ENCODE measurements at regions not wholly inside any gene's neighbourhood (a gene's known extent, or its start where the extent isn't known, plus 50 kb on each side); places are given as distances from the start of the nearest gene placed in this dataset.

DNA sequence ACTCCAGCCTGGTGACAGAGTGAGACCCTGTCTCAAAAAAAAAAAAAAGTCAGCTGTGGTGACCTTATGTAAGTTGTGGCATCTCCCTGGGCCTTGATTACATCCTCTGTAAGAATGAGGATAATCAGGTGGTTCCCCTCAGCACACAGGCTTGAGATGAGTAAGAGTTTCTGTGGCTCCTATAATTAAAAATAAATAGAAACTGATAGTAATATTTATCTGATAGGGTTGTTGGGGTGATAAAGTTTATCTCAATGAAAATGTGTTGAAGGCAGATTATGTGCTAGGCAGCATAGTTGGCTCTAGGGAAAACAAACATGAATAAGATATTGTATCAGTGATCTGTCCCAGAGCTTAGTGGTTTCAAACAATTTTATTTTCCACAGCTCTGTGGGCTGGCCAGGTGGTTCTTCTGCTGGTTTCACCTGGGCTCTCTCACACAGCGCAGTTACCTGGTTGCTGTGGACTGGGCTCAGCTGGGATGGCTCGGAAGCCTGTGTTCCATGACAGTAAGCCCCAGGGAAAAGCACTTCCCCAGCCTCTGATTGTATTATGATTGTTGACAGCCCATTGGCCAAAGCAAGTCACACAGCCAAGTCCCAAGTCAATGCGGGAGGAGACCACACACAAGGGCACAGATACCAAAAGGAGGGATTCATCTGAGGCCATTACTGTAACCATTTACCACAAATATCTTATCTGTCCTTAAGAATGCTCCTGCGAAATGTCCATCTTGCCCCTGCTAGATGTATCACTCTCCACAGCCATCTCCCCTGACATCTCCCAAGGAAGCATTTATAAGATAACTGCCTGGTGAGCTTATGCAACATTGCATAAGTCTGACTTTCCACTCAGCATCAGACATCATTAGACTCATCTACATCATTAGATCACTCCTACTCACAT is 151.7 kb downstream of the NUAK1 start:
- Mint-ChIP-seq H3K9me3 (no peaks in the 10 kb centered on the region), H3K4me3 (no peak overlapping the region), H3K27me3 (peaks cover 2% of the 10 kb centered on the region), H3K27ac (no peak overlapping the region), H3K36me3 (no peaks in the 10 kb centered on the region), H3K4me1 (ENCODE audit: low read depth) (no peaks in the 10 kb centered on the region)
- intact Hi-C loops (cut with micrococcal nuclease) = no loop called here
- ChIA-PET POLR2A (no interaction called here), CTCF (no interaction called here)
- no peak for DNase-seq

DNA sequence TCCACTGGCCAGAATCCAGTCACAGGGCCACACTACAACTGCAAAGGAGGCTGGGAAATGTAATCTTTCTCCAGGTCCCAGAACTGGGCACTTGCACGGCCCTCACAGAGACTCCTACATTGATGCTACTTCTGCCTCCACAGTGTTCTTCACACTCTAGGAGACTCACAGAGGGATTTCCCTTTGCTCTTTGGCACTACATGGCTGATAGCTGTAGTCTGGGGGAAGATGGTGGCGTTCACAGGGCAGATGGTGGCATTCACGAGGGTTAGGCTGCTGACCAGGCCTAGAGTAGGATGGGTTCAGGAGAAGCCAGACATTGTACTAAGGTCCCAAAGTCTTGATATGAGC is 151.1 kb downstream of the NUAK1 start:
- DNase-seq = no peak
- no peak overlapping the region for H3K4me3 Mint-ChIP-seq
- H3K4me1 Mint-ChIP-seq (ENCODE audit: low read depth) = no peaks in the 10 kb centered on the region
- intact Hi-C loops (cut with micrococcal nuclease) = no loop called here
- H3K27me3 Mint-ChIP-seq = peaks cover 2% of the 10 kb centered on the region
- ChIA-PET POLR2A (no interaction called here), CTCF (no interaction called here)
- H3K9me3 Mint-ChIP-seq = no peaks in the 10 kb centered on the region
- no peak overlapping the region for H3K27ac Mint-ChIP-seq
- no peaks in the 10 kb centered on the region for H3K36me3 Mint-ChIP-seq

DNA sequence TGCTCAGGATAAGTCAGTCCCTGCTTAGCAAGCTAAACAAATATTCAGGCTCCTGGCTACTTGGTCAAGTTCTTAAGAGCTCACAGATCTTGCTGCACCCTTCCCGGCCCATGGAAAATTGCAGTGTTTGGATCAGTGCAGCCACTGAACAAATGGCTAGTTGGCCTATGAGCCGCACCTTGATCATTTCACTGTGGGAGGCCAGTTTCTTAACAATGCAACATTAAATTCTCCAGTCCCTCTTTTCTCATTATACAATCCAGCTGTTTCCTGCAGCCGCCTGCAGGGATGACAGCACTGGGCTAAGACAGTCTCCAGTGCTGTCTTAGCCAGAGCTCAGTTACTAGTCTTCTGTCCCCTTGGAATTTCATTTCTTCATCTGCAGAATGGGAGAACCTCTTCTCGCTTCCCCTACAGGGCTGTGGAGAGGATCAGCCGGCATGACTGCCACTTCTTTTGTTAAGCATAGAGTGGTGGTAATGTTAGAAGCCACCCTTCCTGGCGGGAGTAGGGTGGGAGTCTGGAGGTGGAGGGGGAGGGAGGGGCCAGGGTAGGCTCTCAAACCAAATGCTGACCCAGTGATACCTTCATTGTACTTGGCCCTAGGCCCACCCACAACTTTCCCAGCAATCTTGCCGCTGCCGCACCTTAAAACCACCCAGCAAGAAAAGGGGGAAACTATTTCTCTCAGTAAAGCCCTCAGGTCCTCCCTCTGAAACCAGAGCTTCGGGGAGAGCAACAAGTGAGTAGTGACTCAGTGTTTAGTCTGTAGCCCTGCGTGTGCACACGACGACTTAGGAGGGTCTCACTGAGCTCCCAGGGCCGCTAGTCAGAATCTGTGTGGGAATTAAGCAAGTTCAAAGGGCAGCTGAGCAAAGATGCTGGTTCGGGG is 145.7 kb downstream of the NUAK1 start:
- intact Hi-C loops (cut with micrococcal nuclease) = no loop called here
- DNase-seq = no peak
- Mint-ChIP-seq H3K4me3 (no peak overlapping the region), H3K27me3 (peaks cover 2% of the 10 kb centered on the region), H3K36me3 (no peaks in the 10 kb centered on the region), H3K4me1 (ENCODE audit: low read depth) (no peaks in the 10 kb centered on the region), H3K9me3 (no peaks in the 10 kb centered on the region), H3K27ac (no peak overlapping the region)
- ChIA-PET CTCF (no interaction called here), POLR2A (no interaction called here)

DNA sequence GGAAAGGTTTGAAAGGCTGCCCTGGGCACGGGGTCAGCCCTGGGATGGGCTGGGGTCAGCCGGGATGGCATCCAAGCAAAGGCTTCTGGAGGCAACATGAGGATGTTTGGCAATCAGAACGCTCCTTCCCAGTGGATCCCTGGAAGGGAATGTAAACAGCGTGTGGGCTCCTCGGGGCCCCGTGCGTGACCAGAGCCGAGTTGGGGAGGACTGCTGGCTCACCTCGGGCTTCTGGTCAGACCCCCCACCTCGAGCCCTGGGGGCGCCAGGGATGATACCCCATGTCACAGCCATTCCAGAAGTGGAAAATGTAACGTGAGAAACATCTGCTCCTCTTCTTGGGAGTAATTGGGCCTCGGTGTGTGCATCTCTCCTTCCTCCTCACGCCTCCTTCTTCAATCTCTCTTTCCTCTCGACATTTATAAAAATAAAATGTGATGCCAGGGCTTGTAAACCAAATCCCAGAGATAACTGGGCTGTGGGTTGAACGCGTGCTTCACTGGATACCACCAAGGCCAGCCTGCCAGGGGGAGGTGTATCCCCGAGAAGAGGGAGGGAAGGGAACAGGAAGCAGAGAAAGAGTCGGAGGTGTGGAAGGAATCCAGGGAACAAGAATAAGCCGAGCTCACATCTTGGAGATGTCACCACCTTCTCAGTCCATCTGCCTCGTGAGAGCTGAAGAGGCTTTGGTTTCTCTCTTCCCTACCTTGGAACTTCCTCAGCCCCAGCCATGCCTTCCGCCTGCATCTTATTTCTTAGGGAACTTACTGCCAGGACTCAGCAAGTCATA is 144.8 kb downstream of the NUAK1 start:
- ChIA-PET POLR2A (no interaction called here), CTCF (no interaction called here)
- H3K4me1 Mint-ChIP-seq (ENCODE audit: low read depth) = no peaks in the 10 kb centered on the region
- peaks cover 2% of the 10 kb centered on the region for H3K27me3 Mint-ChIP-seq
- no peak for DNase-seq
- intact Hi-C loops (cut with micrococcal nuclease) = no loop called here
- H3K27ac Mint-ChIP-seq = no peak overlapping the region
- no peak overlapping the region for H3K4me3 Mint-ChIP-seq
- H3K9me3 Mint-ChIP-seq = no peaks in the 10 kb centered on the region
- no peaks in the 10 kb centered on the region for H3K36me3 Mint-ChIP-seq

DNA sequence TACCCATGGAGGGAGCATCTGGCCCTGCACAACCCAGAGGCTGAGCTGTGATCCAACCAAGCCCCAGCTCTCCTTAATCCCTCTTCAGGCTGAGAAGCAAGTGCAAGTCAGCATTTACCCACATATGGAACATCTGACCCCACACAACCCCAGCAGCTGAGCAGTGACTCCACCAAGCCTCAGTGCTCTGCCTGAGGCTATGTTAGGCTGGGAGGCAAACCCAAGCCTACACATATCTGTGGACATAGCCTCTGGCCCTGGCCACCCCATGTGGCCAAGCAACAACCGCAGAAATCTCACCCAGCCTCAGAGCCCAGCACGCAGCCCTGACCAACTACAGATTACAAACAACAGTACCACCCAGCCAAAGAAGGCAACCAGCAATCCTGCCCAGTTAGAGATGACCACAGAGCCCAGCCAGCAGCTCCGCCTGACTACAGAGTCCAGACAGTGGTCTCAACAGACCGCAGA is 142.8 kb downstream of the NUAK1 start:
- H3K4me3 Mint-ChIP-seq = no peak overlapping the region
- no peak for DNase-seq
- POLR2A ChIA-PET = no interaction called here
- CTCF ChIA-PET = no interaction called here
- intact Hi-C loops (cut with micrococcal nuclease) = no loop called here
- H3K36me3 Mint-ChIP-seq = no peaks in the 10 kb centered on the region
- no peaks in the 10 kb centered on the region for H3K9me3 Mint-ChIP-seq
- H3K4me1 Mint-ChIP-seq (ENCODE audit: low read depth) = no peaks in the 10 kb centered on the region
- H3K27ac Mint-ChIP-seq = no peak overlapping the region
- peaks cover 1% of the 10 kb centered on the region for H3K27me3 Mint-ChIP-seq

DNA sequence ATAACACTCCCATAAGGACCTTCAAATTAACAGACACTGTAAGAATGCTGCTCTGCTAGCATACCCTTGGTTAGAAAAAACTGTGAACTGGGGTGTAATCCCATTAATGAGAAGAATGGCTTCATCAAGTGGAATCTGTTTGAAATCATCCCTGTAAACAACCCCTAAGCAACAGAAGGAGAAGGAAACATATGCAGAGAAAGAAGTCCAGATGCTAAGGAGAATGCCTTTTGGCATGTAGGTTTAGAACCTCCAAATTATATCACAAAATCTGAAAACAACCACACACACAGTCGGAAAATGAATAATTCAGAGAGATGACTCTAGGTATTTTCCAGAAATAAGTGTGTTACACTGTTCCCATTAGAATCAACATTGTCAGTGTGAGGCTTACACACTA is 140.2 kb downstream of the NUAK1 start:
- ChIA-PET POLR2A (no interaction called here), CTCF (no interaction called here)
- intact Hi-C loops (cut with micrococcal nuclease) = no loop called here
- H3K4me1 Mint-ChIP-seq (ENCODE audit: low read depth) = no peaks in the 10 kb centered on the region
- no peak for DNase-seq
- H3K9me3 Mint-ChIP-seq = no peaks in the 10 kb centered on the region
- no peaks in the 10 kb centered on the region for H3K36me3 Mint-ChIP-seq
- H3K27me3 Mint-ChIP-seq = peaks cover 1% of the 10 kb centered on the region
- H3K27ac Mint-ChIP-seq = no peak overlapping the region
- no peak overlapping the region for H3K4me3 Mint-ChIP-seq

DNA sequence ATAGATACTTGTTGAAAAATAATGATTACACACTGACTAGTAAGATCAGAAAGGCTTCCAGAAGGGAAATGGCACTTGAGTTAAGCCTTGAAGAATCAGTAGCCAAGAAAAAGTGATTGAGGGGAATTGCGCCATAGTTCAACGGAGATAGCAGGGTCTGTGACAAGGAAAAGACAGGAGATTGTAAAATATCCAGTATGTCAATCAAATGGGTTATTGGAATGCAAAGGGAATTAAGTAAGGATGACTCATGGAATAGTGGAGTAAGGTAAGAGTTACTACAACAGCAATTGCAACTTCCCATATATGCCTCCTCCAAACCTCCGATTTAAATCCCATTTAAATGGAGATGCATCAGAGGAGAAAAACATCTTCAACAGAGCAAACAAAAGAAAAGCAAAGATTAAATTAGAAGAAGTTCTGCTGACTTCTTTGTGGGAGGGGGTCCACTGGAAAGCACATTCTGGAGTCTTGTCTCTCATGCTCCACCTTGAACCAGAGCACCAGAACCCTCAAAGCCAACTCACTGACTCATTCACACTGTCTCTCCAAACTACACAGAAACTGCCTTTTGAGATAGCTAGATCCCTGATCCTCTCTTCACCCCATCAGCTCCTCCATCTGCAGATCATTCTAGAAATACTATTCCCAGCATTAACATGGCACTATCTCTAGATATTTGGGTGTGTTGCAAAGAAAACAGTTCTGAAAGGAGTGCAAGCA is 138.2 kb downstream of the NUAK1 start:
- Mint-ChIP-seq H3K27ac (no peak overlapping the region), H3K4me3 (no peak overlapping the region), H3K4me1 (ENCODE audit: low read depth) (no peaks in the 10 kb centered on the region), H3K27me3 (peaks cover 1% of the 10 kb centered on the region), H3K9me3 (no peaks in the 10 kb centered on the region), H3K36me3 (no peaks in the 10 kb centered on the region)
- DNase-seq = no peak
- POLR2A ChIA-PET = no interaction called here
- intact Hi-C loops (cut with micrococcal nuclease) = no loop called here
- CTCF ChIA-PET = no interaction called here

DNA sequence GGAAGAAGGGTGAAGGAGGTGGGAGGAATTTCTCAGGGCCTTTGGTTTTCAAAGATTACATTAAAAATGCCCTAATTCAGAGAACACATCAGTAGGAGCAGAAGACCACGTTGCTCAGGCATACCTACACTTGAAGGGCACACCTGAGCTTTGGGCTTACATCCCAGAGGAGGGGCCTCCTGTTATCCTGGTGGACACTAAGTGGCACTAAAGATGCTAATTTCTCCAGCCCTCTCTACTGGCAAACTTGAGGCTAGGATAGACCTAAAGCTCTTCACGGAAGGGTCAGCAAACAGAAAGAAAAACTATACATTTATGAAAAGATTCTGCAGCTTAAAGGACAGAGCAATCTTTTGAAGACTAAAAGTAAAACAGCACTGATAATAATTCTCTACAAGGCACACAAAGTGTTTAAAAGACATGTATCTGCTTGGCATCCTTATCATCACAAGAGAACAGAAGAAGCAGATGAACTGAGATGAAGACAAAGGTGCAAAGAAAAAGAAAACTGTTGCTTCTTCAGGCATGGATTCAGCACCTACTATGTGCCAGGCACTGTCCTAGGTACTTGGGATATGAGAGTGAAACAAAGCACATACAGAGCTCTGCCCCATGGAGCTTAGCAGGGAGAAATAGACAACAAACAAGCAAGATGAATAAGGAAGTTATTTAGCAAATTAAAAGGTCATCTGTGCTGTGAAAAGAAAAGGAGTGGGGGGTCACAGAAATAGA is 137.5 kb downstream of the NUAK1 start:
- intact Hi-C loops (cut with micrococcal nuclease) = no loop called here
- H3K27ac Mint-ChIP-seq = no peak overlapping the region

DNA sequence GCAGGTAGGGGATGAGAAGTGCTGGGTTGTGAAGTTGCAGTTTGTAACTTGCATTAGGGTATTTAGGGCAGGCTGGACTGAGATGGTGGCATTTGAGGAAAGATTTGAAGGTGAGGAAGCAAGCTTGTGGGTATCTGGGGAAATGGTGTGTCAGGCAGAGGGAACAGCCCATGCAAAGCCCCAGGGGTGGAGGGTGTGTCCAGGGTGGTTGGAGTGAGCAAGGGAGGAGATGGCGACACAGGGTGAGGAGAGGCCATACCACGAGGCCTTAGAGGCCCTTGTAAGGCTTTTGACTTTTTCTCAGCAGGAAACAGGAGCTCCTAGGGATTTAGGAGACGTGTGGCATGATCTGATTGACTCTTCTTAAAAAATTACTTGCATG is 136.9 kb downstream of the NUAK1 start:
- CTCF ChIA-PET = no interaction called here
- Mint-ChIP-seq H3K27me3 (peaks cover 1% of the 10 kb centered on the region), H3K4me1 (ENCODE audit: low read depth) (no peaks in the 10 kb centered on the region), H3K9me3 (no peaks in the 10 kb centered on the region), H3K27ac (no peak overlapping the region), H3K4me3 (no peak overlapping the region), H3K36me3 (no peaks in the 10 kb centered on the region)
- POLR2A ChIA-PET = no interaction called here
- DNase-seq = no peak
- intact Hi-C loops (cut with micrococcal nuclease) = no loop called here

More for the DNA sequence above, 137.5 kb downstream of the NUAK1 start:
- peaks cover 1% of the 10 kb centered on the region for H3K27me3 Mint-ChIP-seq
- ChIA-PET CTCF (no interaction called here), POLR2A (no interaction called here)
- no peaks in the 10 kb centered on the region for H3K4me1 Mint-ChIP-seq (ENCODE audit: low read depth)
- no peaks in the 10 kb centered on the region for H3K9me3 Mint-ChIP-seq
- no peak for DNase-seq
- no peak overlapping the region for H3K4me3 Mint-ChIP-seq
- H3K36me3 Mint-ChIP-seq = no peaks in the 10 kb centered on the region

DNA sequence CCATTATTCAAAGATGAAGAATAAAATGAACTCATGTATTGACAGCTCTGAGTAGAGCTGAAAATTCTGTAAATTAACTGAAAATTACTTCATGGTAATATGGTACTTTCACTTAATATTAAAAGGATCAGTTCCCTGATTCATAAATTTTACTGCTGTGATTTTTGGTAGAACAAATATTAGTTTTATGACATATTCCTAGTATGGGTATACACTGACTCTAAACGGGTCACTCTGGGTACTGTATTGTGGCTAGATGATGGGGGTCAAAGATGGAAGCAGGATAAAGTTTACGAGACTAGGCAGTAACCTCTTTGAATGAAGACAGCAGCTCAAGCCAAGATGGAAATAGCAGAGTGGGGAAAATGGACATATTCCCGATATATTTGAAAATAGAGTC is 135.5 kb downstream of the NUAK1 start:
- Mint-ChIP-seq H3K9me3 (no peaks in the 10 kb centered on the region), H3K36me3 (no peaks in the 10 kb centered on the region), H3K4me1 (ENCODE audit: low read depth) (no peaks in the 10 kb centered on the region), H3K4me3 (no peak overlapping the region), H3K27me3 (peaks cover 1% of the 10 kb centered on the region), H3K27ac (no peak overlapping the region)
- intact Hi-C loops (cut with micrococcal nuclease) = no loop called here
- CTCF ChIA-PET = interaction anchor here (0.6 kb wide), 1 partner anchor 369 kb away, joined by 3 read pairs; no protein-coding TSS in a partner anchor
- DNase-seq = no peak
- POLR2A ChIA-PET = no interaction called here

DNA sequence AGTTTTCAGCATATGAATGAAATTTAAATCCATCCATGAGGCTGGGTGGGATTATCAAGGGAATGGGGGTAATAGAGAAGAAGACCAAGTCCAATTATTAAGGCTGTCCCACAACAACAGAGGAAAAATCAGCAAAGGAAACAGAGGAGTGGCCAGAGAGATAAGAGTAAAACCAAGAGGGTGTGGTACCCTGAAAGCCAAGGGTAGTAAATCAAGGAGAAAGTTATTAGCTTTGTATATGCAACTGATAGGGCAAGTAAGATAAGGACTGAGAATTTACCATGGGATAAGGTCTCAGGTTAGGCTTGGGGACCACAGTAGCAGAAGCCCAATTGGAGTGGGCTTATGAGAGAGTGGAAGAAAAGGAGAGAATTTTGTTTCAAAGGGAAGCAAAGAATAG is 134.5 kb downstream of the NUAK1 start:
- Mint-ChIP-seq H3K27me3 (peaks cover 1% of the 10 kb centered on the region), H3K9me3 (no peaks in the 10 kb centered on the region), H3K4me3 (no peak overlapping the region), H3K27ac (no peak overlapping the region), H3K36me3 (no peaks in the 10 kb centered on the region), H3K4me1 (ENCODE audit: low read depth) (no peaks in the 10 kb centered on the region)
- ChIA-PET CTCF (no interaction called here), POLR2A (no interaction called here)
- DNase-seq = no peak
- intact Hi-C loops (cut with micrococcal nuclease) = no loop called here
